DMS53 treated with DMSO at 0.1 percent for 48 hours (cell line): ENCODE measurements at regions not wholly inside any gene's neighbourhood (a gene's known extent, or its start where the extent isn't known, plus 50 kb on each side); places are given as distances from the start of the nearest gene placed in this dataset.

ENCODE experiments used
- DNase-seq: peaks from one replicate; lab custom pipeline; 2025; ENCODE audit not compliant: unreplicated experiment; lab: John Stamatoyannopoulos, UW

- no peak for DNase-seq
Observed at GRCh38 chr13:106352850-106353249, 182.6 kb downstream of the EFNB2 start.

- no peak for DNase-seq
Observed at GRCh38 chr13:106351251-106351650, 184.2 kb downstream of the EFNB2 start.

- DNase-seq: no peak
Observed at GRCh38 chr13:106350208-106350607, 185.3 kb downstream of the EFNB2 start.

- peak; percentile 19 for DNase-seq
Observed at GRCh38 chr13:106349080-106349931, 186.2 kb downstream of the EFNB2 start.

- no peak for DNase-seq
Observed at GRCh38 chr13:106348075-106348840, 187.2 kb downstream of the EFNB2 start.

GRCh38 chr13:106344342-106344741, 191.1 kb downstream of the EFNB2 start:
- DNase-seq: no peak

- no peak for DNase-seq
Observed at GRCh38 chr13:106343836-106344235, 191.6 kb downstream of the EFNB2 start.

- DNase-seq: no peak
Observed at GRCh38 chr13:106340249-106340648, 195.2 kb downstream of the EFNB2 start.

- no peak for DNase-seq
Observed at GRCh38 chr13:106337096-106337850, 198.2 kb downstream of the EFNB2 start.

- DNase-seq: no peak
Observed at GRCh38 chr13:106336668-106337067, 198.8 kb downstream of the EFNB2 start.

GRCh38 chr13:106332621-106333020, 202.8 kb downstream of the EFNB2 start:
- no peak for DNase-seq

GRCh38 chr13:106331116-106331515, 204.3 kb downstream of the EFNB2 start:
- no peak for DNase-seq

- DNase-seq: no peak
Observed at GRCh38 chr13:106329941-106330340, 205.5 kb downstream of the EFNB2 start.

GRCh38 chr13:106326751-106327150, 208.7 kb downstream of the EFNB2 start:
- no peak for DNase-seq

GRCh38 chr13:106324444-106324843, 211.0 kb downstream of the EFNB2 start:
- no peak for DNase-seq

- no peak for DNase-seq
Observed at GRCh38 chr13:106322628-106323027, 212.8 kb downstream of the EFNB2 start.

GRCh38 chr13:106318941-106319411, 216.5 kb downstream of the EFNB2 start:
- DNase-seq: no peak

- DNase-seq: no peak
Observed at GRCh38 chr13:106314417-106314816, 221.0 kb downstream of the EFNB2 start.

- DNase-seq: no peak
Observed at GRCh38 chr13:106311004-106311403, 224.5 kb downstream of the EFNB2 start.

- DNase-seq: no peak
Observed at GRCh38 chr13:106310291-106310865, 225.1 kb downstream of the EFNB2 start.

GRCh38 chr13:106306748-106307277, 228.6 kb downstream of the EFNB2 start:
- DNase-seq: no peak
